ENCODE measurements at regions not wholly inside any gene's neighbourhood (a gene's known extent, or its start where the extent isn't known, plus 50 kb on each side); places are given as distances from the start of the nearest gene placed in this dataset.

DNA sequence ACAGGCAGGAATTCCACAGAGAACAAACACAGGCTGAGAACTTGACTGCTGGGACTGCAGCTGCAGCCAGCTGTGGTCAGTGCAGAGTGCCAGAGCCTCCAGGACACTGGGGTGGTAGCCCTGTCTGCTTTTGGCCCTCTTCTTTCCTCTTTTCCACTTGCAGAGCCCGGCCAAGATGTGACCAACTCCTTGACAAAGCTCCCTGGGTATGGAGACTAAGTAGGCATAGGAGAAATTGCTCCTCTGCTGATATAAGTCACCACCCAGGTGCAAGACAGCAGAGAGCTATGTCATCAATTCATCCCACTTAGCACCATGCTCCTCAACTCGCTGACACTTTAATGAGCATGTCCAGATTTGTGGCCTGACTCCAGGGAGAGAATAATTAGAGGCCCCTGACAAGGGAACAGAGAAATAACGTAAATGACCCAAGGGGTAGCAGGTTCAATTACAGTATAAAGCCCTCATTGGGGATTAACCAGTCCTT lies 369.4 kb upstream of the B3GAT1 start:
- Histone ChIP-seq H3K79me2 (ENCODE audit: low read depth) (no peaks in the 10 kb centered on the region), H4K20me1 (ENCODE audit: low read depth) (no peaks in the 10 kb centered on the region), H2AFZ (replicated peaks) (no peak overlapping the region), H3K4me1 (no peaks in the 10 kb centered on the region), H3K36me3 (no peaks in the 10 kb centered on the region), H3K27ac (no peak overlapping the region), H3K4me2 (no peak overlapping the region), H3F3A (ENCODE audit: low read depth) (no peaks in the 10 kb centered on the region), H3K9ac (no peak overlapping the region), H3K27me3 (no peaks in the 10 kb centered on the region), H3K9me3 (ENCODE audit: low read depth) (no peaks in the 10 kb centered on the region), H3K4me3 (no peak overlapping the region)
- TF ChIP-seq, protein P1, sequence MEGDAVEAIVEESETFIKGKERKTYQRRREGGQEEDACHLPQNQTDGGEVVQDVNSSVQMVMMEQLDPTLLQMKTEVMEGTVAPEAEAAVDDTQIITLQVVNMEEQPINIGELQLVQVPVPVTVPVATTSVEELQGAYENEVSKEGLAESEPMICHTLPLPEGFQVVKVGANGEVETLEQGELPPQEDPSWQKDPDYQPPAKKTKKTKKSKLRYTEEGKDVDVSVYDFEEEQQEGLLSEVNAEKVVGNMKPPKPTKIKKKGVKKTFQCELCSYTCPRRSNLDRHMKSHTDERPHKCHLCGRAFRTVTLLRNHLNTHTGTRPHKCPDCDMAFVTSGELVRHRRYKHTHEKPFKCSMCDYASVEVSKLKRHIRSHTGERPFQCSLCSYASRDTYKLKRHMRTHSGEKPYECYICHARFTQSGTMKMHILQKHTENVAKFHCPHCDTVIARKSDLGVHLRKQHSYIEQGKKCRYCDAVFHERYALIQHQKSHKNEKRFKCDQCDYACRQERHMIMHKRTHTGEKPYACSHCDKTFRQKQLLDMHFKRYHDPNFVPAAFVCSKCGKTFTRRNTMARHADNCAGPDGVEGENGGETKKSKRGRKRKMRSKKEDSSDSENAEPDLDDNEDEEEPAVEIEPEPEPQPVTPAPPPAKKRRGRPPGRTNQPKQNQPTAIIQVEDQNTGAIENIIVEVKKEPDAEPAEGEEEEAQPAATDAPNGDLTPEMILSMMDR (IDR thresholded peaks at IDR 0.05), result no peak
- TF ChIP-seq EZH2phosphoT487 (IDR thresholded peaks at IDR 0.05) (no peak), EZH2 (IDR thresholded peaks at IDR 0.05) (no peak)
- Mint-ChIP-seq H3K4me3 (no peak overlapping the region), H3K9me3 (no peaks in the 10 kb centered on the region), H3K4me1 (peaks cover 26% of the 10 kb centered on the region), H3K36me3 (no peaks in the 10 kb centered on the region), H3K27me3 (ENCODE audit: insufficient read depth, low read depth) (peaks cover 10% of the 10 kb centered on the region), H3K27ac (no peak overlapping the region)
- DNase-seq (ENCODE audit: low spot score), result no peak

DNA sequence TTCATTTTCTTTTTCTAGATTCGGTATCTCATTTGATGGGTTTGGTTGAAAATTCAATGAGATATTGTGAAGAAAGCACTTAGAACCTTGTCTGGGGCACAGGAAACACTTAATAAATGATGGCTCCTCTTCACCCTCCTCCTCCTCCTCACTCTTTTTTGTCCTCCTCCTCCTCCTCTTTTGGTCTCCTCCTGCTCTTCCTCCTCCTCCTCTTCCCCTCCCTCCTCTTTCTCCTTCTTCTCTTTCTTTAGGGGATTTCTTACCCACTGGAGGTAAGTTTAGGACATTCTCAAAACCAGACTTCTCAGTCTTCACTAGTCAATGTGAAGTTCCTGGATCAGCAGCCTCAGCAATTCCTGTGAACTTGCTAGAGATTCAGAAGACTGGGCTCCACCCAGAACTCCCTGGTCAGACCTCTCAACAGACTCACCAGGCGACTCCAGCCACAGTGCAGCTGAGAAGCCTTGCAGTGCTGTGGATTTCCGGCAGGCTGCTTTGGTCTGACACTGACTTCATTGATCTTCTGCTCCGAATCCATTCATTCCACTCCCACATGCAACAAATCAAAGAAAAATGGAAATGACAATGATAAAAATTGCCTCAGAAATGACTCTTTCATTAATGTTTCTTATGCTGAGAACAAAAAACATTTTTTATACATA lies 368.6 kb upstream of the B3GAT1 start:
- Histone ChIP-seq H3K4me2 (no peak overlapping the region), H4K20me1 (ENCODE audit: low read depth) (no peaks in the 10 kb centered on the region), H2AFZ (replicated peaks) (no peak overlapping the region), H3K79me2 (ENCODE audit: low read depth) (no peaks in the 10 kb centered on the region), H3K4me1 (no peaks in the 10 kb centered on the region), H3K27me3 (no peaks in the 10 kb centered on the region), H3K9ac (no peak overlapping the region), H3K4me3 (no peak overlapping the region), H3K27ac (no peak overlapping the region), H3K36me3 (no peaks in the 10 kb centered on the region), H3F3A (ENCODE audit: low read depth) (no peaks in the 10 kb centered on the region), H3K9me3 (ENCODE audit: low read depth) (no peaks in the 10 kb centered on the region)
- Mint-ChIP-seq H3K36me3 (no peaks in the 10 kb centered on the region), H3K27me3 (ENCODE audit: insufficient read depth, low read depth) (peaks cover 12% of the 10 kb centered on the region), H3K4me1 (peaks cover 26% of the 10 kb centered on the region), H3K4me3 (no peak overlapping the region), H3K27ac (no peak overlapping the region), H3K9me3 (no peaks in the 10 kb centered on the region)
- DNase-seq (ENCODE audit: low spot score), result no peak
- TF ChIP-seq EZH2phosphoT487 (IDR thresholded peaks at IDR 0.05) (no peak), EZH2 (IDR thresholded peaks at IDR 0.05) (no peak)
- TF ChIP-seq, protein P1 (IDR thresholded peaks at IDR 0.05), result no peak

DNA sequence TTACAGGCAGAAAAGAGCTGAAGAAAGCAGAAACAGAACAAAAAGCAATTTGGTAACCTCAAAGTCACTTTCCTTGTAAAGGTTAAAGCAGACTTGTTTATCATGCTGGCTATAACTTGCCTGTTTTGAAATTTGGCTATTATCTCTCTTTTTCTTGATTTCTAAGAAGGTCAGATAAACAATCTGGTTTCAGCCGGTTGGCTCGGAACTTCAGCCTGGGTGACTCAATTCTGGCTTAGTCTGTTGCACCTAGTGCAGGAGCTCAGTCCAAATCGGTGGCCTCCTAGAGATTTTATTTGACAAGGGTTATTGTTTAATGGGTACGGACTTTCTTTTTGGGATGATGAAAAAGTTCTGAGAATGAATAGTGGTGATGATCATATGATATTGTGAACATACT lies 367.1 kb upstream of the B3GAT1 start:
- peaks cover 23% of the 10 kb centered on the region for H3K4me1 Mint-ChIP-seq

More for the DNA sequence above, 367.1 kb upstream of the B3GAT1 start:
- H3F3A ChIP-seq (ENCODE audit: low read depth), result no peaks in the 10 kb centered on the region
- H3K4me2 ChIP-seq, result no peak overlapping the region
- Mint-ChIP-seq H3K9me3 (no peaks in the 10 kb centered on the region), H3K27ac (no peak overlapping the region), H3K27me3 (ENCODE audit: insufficient read depth, low read depth) (peaks cover 14% of the 10 kb centered on the region), H3K36me3 (no peaks in the 10 kb centered on the region), H3K4me3 (no peak overlapping the region)
- no peaks in the 10 kb centered on the region for H4K20me1 ChIP-seq (ENCODE audit: low read depth)
- TF ChIP-seq EZH2 (IDR thresholded peaks at IDR 0.05), result no peak
- TF ChIP-seq, protein P1 (IDR thresholded peaks at IDR 0.05), result no peak
- TF ChIP-seq EZH2phosphoT487 (IDR thresholded peaks at IDR 0.05), result no peak
- no peak overlapping the region for H3K9ac ChIP-seq
- no peaks in the 10 kb centered on the region for H3K27me3 ChIP-seq
- DNase-seq (ENCODE audit: low spot score), result no peak
- H3K9me3 ChIP-seq (ENCODE audit: low read depth), result no peaks in the 10 kb centered on the region
- no peaks in the 10 kb centered on the region for H3K36me3 ChIP-seq
- no peak overlapping the region for H3K4me3 ChIP-seq
- H3K27ac ChIP-seq, result no peak overlapping the region
- no peaks in the 10 kb centered on the region for H3K4me1 ChIP-seq
- H2AFZ ChIP-seq (replicated peaks), result no peak overlapping the region
- no peaks in the 10 kb centered on the region for H3K79me2 ChIP-seq (ENCODE audit: low read depth)
